ENCODE measurements at regions not wholly inside any gene's neighbourhood (a gene's known extent, or its start where the extent isn't known, plus 50 kb on each side); places are given as distances from the start of the nearest gene placed in this dataset.

DNA sequence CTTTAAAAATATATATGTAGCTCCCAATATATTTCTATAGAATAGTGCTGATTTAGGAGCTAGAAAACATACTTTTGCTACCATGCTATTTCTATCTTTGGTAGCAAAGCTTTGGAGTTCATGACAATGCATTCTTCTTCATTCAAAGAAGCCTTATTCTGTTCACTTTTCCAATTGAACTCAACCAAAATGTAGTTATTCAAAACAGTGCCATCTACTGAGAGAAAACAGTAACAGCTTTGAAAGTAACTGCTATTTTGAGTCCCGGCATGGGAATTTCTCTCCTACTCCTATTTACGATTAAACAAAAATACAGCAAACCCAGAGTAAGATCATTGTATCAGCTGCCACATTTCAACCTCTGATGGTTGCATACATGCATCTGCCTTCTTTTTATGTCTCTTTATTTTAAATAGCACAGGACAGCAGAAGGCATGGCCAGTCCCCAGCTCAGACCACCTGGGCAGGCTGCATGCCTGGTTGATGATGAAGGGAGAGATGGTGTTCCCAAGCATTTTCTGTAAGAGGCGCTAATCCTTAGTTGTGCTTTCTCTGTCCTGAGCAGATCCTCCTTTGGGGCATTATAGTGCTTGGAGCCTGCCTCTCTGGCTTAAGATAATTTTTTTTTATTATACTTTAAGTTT is 69.7 kb upstream of the SULT1C3 start:
- H3K27ac ChIP-seq: no peak overlapping the region
- intact Hi-C loops (cut with DNase I): no loop called here
- DNase-seq: no peak
- 27 to 42% methylated on average over 3 of the region's 3 CpGs for WGBS, 2 donors
- no peaks in the 10 kb centered on the region for H3K4me1 ChIP-seq
- TF ChIP-seq CTCF (IDR thresholded peaks at IDR 0.05): peak in 2 of 6 experiments; percentile 19 to 42
- TF ChIP-seq POLR2A (IDR thresholded peaks at IDR 0.05): no peak
- H3K4me3 ChIP-seq: no peak overlapping the region
- no peaks in the 10 kb centered on the region for H3K36me3 ChIP-seq
- H3K27me3 ChIP-seq: no peaks in the 10 kb centered on the region
- H3K9me3 ChIP-seq: no peaks in the 10 kb centered on the region

DNA sequence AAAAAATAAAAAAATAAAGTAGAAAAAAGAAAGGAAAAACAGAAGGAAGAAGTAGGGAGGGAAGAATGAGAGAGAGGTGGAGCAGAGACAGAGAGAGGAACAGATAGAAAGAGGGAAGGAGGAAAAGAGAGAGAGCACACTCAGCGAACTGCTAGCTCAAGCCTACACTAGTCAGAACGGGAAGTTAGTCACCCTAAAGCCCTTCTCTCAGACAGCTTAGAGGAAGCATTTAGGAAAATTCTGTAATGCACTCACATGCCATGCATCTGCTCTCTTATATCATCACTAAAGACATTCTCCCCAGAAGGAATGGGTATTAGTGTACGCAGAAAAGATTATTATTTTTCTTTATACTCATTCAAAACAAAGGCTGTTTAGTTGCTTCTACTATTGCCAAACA is 68.1 kb upstream of the SULT1C3 start:
- Histone ChIP-seq H3K4me1 (no peaks in the 10 kb centered on the region), H3K36me3 (no peaks in the 10 kb centered on the region), H3K27me3 (no peaks in the 10 kb centered on the region), H3K4me3 (no peak overlapping the region), H3K27ac (no peak overlapping the region), H3K9me3 (no peaks in the 10 kb centered on the region)
- no peak for DNase-seq
- no peak for TF ChIP-seq CTCF (IDR thresholded peaks at IDR 0.05)
- no peak for TF ChIP-seq POLR2A (IDR thresholded peaks at IDR 0.05)
- 21 to 40% methylated on average over 3 of the region's 3 CpGs for WGBS, 2 donors
- intact Hi-C loops (cut with DNase I): no loop called here

GRCh38 chr2:108182489-108182888 is 57.3 kb upstream of the SULT1C3 start:
- WGBS, 2 donors: 54 to 58% methylated on average over 7 of the region's 7 CpGs
- Histone ChIP-seq H3K36me3 (no peaks in the 10 kb centered on the region), H3K9me3 (no peaks in the 10 kb centered on the region), H3K4me1 (no peaks in the 10 kb centered on the region), H3K27me3 (no peaks in the 10 kb centered on the region), H3K27ac (no peak overlapping the region), H3K4me3 (no peak overlapping the region)
- no peak for DNase-seq
- intact Hi-C loops (cut with DNase I): no loop called here
- TF ChIP-seq POLR2A (IDR thresholded peaks at IDR 0.05) (no peak), CTCF (IDR thresholded peaks at IDR 0.05) (peak in 1 of 6 experiments; percentile 15)

DNA sequence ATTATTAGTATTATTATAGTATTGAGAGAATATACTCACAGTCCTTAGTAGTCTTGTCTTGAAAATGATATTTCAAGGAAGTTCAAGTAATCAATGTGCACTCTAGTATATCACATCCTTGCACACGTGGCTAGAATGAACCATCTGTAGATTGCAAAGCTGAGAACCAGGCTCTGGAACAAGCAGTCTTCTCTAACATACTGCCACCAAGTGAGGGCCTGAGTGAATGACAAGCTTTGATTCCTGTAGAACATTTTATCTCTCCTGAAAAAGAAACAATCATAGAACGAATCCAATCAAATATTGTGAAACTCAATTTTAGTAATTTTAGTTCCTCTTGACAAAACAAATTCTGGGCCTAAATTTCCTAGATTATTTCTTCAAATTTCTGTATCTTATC is 55.3 kb upstream of the SULT1C3 start:
- Histone ChIP-seq H3K27ac (no peak overlapping the region), H3K4me1 (no peaks in the 10 kb centered on the region), H3K36me3 (no peaks in the 10 kb centered on the region), H3K4me3 (no peak overlapping the region), H3K27me3 (no peaks in the 10 kb centered on the region), H3K9me3 (no peaks in the 10 kb centered on the region)
- DNase-seq: no peak
- TF ChIP-seq CTCF (IDR thresholded peaks at IDR 0.05) (peak in 2 of 6 experiments; percentile 5 to 35), POLR2A (IDR thresholded peaks at IDR 0.05) (no peak)
- intact Hi-C loops (cut with DNase I): no loop called here
- WGBS, 2 donors: 38 to 43% methylated on average over 2 of the region's 2 CpGs

GRCh38 chr2:108189316-108189715 is 50.5 kb upstream of the SULT1C3 start:
- TF ChIP-seq CTCF (IDR thresholded peaks at IDR 0.05): no peak
- no peak for TF ChIP-seq POLR2A (IDR thresholded peaks at IDR 0.05)
- DNase-seq: no peak
- Histone ChIP-seq H3K4me1 (no peaks in the 10 kb centered on the region), H3K27me3 (no peaks in the 10 kb centered on the region), H3K9me3 (no peaks in the 10 kb centered on the region), H3K36me3 (no peaks in the 10 kb centered on the region), H3K27ac (no peak overlapping the region), H3K4me3 (no peak overlapping the region)
- 33 to 44% methylated on average over 1 of the region's 1 CpG for WGBS, 2 donors
- intact Hi-C loops (cut with DNase I): no loop called here

All from esophagus squamous epithelium (tissue), 5 donors.